Neural cell (in vitro differentiated cells): ENCODE measurements at regions not wholly inside any gene's neighbourhood (a gene's known extent, or its start where the extent isn't known, plus 50 kb on each side); places are given as distances from the start of the nearest gene placed in this dataset.

Experiments used
- POLR2AphosphoS5 ChIP-seq: IDR thresholded peaks from 2 replicates; pipeline ENCODE4 v1.6.1; 2012
- TAF1 ChIP-seq: IDR thresholded peaks from 2 replicates; pipeline ENCODE4 v1.6.1; 2012; ENCODE audit warnings: low read depth
- TF ChIP-seq, protein P1 (sequence below): fragments of 450-650 bp; IDR thresholded peaks from 2 replicates; pipeline ENCODE4 v1.5.1; 2014; ENCODE audit warnings: antibody characterized with exemption, mild to moderate bottlenecking, moderate library complexity; ENCODE audit not compliant: poor library complexity, severe bottlenecking

DNA sequence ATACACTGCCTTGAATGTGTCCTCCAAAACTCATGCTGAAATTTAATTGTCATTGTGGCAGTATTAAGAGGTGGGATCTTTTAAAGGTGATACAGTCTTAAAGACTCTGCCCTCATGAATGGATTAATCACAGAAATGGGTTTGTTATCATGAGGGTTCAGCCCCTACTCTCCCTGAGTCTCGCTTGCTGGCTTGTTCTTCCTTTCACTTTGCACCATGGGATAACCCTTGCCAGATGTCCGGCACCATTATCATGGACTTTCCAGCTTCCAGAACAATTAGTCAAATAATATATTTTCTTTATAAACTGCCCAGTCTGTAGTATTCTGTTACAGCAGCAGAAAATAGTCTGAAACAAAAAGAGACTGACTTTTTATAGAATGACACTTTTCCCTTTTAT lies 67.9 kb upstream of the TENT5A start:
- TF ChIP-seq, protein P1, sequence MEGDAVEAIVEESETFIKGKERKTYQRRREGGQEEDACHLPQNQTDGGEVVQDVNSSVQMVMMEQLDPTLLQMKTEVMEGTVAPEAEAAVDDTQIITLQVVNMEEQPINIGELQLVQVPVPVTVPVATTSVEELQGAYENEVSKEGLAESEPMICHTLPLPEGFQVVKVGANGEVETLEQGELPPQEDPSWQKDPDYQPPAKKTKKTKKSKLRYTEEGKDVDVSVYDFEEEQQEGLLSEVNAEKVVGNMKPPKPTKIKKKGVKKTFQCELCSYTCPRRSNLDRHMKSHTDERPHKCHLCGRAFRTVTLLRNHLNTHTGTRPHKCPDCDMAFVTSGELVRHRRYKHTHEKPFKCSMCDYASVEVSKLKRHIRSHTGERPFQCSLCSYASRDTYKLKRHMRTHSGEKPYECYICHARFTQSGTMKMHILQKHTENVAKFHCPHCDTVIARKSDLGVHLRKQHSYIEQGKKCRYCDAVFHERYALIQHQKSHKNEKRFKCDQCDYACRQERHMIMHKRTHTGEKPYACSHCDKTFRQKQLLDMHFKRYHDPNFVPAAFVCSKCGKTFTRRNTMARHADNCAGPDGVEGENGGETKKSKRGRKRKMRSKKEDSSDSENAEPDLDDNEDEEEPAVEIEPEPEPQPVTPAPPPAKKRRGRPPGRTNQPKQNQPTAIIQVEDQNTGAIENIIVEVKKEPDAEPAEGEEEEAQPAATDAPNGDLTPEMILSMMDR, result no peak
- TF ChIP-seq POLR2AphosphoS5, result no peak
- no peak for TF ChIP-seq TAF1
